Activated CD4-positive, alpha-beta T cell treated with anti-CD3 and anti-CD28 coated beads, Interleukin-2, amount 10 ng/mL, durations not matched to agents 7 days and 5 days (primary cell): ENCODE measurements at regions not wholly inside any gene's neighbourhood (a gene's known extent, or its start where the extent isn't known, plus 50 kb on each side); places are given as distances from the start of the nearest gene placed in this dataset.
"Not testable (repeated sequence)": the region's sequence is repeated elsewhere in the genome, so short reads cannot be mapped to it uniquely, and the experiment has no call there.

Source experiments
- CTCF ChIA-PET: fragments of 350-600 bp; sonication (Branson Sonifier 250); formaldehyde crosslinking; loops from one replicate; lab custom pipeline; 2021; ENCODE audit warnings: antibody characterized with exemption; lab: Charles Lee
- POLR2A ChIA-PET: fragments of 350-600 bp; sonication (Branson Sonifier 250); formaldehyde crosslinking; loops from one replicate; lab custom pipeline; 2021; ENCODE audit warnings: antibody characterized with exemption; lab: Charles Lee
- DNase-seq: peaks from one replicate; pipeline ENCODE4 v3.0.0-alpha.2; 2020
- H3K27ac Mint-ChIP-seq: one replicate; pipeline ENCODE4 v1.8.0; 2021; ENCODE audit warnings: mild to moderate bottlenecking, moderate library complexity, mixed read lengths
- H3K27me3 Mint-ChIP-seq: one replicate; pipeline ENCODE4 v1.8.0; 2021; ENCODE audit warnings: mixed read lengths
- H3K36me3 Mint-ChIP-seq: one replicate; pipeline ENCODE4 v1.8.0; 2021; ENCODE audit warnings: low read depth, mixed read lengths
- H3K4me1 Mint-ChIP-seq: one replicate; pipeline ENCODE4 v1.8.0; 2021; ENCODE audit warnings: mixed read lengths
- H3K4me3 Mint-ChIP-seq: one replicate; pipeline ENCODE4 v1.8.0; 2021; ENCODE audit warnings: mild to moderate bottlenecking, moderate library complexity, mixed read lengths
- H3K9me3 Mint-ChIP-seq: one replicate; pipeline ENCODE4 v1.8.0; 2021; ENCODE audit warnings: mixed read lengths

DNA sequence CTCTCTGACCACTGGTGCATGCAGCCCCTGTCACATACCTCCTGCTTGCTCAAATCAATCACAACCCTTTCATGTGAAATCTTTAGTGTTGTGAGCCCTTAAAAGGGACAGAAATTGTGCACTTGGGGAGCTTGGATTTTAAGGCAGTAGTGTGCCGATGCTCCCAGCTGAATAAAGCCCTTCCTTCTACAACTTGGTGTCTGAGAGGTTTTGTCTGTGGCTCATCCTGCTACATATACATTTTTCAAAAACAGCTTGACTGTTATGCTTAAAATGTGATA, 413.8 kb downstream of the DAD1 start:
- POLR2A ChIA-PET, H3K4me3 Mint-ChIP-seq, H3K36me3 Mint-ChIP-seq, H3K9me3 Mint-ChIP-seq, CTCF ChIA-PET, H3K27me3 Mint-ChIP-seq, DNase-seq, H3K27ac Mint-ChIP-seq: not testable (repeated sequence)
- peaks cover 25% of the 10 kb centered on the region for H3K4me1 Mint-ChIP-seq

DNA sequence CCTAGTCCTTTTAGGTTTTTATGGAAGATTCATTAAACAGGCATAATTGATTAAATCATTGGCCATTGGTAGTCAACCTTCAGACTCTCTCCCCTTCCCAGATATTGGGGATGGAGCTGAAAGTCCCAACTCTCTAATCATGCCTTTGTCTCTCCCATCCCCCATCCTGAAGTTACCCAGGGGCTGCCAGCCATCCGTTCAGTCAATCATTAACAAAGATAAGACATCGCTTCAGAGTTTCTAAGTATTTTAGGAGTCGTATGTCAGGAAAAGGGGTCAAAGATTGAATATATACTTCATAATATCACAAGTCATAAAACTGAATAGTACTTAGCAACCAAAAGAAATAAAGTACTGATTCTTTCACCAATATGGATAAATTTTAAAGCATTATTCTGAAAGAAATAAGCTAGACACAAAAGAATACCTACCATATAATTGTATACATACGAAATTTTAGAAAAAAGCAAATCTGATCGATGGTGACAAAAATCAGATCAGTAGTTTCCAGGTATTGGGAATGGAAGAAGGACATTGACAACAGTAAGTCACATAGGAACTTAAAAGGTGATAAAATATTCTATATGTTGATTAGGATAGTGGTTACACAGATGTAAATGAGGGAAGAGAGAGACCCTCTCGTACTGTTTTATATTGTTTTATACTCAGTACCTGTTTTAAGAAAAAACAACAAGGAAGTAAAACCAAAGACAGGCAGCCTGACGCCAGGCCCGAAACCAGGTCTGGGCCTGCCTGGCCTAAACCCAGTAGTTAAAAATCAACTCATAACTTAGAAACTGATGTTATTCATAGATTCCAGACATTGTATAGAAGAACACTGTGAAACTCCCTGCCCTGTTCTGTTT, 414.4 kb downstream of the DAD1 start:
- Mint-ChIP-seq H3K27me3 (no peaks in the 10 kb centered on the region), H3K9me3 (no peaks in the 10 kb centered on the region), H3K36me3 (no peaks in the 10 kb centered on the region), H3K4me3 (no peak overlapping the region), H3K27ac (no peak overlapping the region), H3K4me1 (peaks cover 21% of the 10 kb centered on the region)
- DNase-seq = no peak
- CTCF ChIA-PET = no interaction called here
- POLR2A ChIA-PET = no interaction called here

DNA sequence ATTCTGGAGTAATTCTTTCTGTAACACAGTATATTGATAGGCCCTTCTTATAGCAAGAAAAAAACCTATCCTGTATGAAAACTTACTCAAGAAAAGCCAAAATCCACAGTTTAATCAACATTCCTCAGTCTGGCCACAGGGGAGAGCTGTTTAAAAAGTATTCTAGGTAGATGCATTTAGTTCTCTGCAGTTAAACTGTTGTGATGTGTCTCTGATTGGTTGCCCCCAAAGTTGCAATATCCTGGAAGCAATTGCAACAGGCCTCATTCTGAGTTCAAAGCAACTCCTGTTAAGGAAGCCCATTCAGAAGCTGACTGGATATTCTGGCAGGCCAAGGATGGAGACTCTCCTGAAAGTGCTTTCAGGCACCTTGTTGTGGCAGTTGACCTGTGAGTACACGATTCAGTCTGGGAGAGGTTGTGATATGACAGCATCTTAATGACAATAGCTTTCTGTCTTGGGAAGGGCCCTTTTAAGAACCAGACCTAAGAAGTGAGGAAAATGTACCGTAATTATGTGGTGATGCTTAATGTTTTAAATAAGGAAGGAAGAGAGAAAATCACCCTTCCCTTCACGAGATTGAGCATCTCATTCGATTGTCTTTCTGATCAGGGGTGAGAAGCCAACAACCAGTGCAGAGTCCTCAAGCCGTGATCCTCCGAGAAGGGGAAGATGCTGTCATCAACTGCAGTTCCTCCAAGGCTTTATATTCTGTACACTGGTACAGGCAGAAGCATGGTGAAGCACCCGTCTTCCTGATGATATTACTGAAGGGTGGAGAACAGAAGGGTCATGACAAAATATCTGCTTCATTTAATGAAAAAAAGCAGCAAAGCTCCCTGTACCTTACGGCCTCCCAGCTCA, 420.7 kb downstream of the DAD1 start:
- DNase-seq = peak; percentile 5
- H3K27me3 Mint-ChIP-seq = no peaks in the 10 kb centered on the region
- H3K4me1 Mint-ChIP-seq = peaks cover 7% of the 10 kb centered on the region
- ChIA-PET POLR2A (interaction anchor here (1.0 kb wide), 1 partner anchor 9 kb away, joined by 3 read pairs; no protein-coding TSS in a partner anchor), CTCF (interaction anchor here (1.0 kb wide), 1 partner anchor 401 kb away, joined by 3 read pairs; no protein-coding TSS in a partner anchor)
- peak overlapping the region; percentile 71 for H3K27ac Mint-ChIP-seq
- H3K4me3 Mint-ChIP-seq = peak overlapping the region; percentile 68
- no peaks in the 10 kb centered on the region for H3K36me3 Mint-ChIP-seq
- no peaks in the 10 kb centered on the region for H3K9me3 Mint-ChIP-seq

DNA sequence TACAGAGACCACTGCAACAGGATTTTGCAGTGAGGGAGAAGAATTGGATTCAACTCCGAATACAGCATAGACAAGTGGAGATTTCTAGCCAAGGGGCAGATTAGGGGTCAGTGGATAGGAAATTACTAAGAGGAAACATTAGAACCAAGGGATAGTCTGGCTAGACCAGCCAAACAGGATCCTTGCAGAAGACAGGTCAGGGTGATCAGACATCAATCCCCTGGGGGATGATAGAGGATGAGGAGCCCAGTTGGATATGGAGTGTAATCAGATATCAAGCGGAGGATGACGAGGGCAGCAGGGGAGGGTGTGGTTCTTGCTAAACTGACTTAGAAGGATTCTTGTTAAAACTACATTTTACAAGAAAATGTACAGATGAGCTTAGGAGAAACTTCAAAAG, 424.4 kb downstream of the DAD1 start:
- ChIA-PET POLR2A (no interaction called here), CTCF (no interaction called here)
- H3K36me3 Mint-ChIP-seq = no peaks in the 10 kb centered on the region
- H3K9me3 Mint-ChIP-seq = no peaks in the 10 kb centered on the region
- no peak overlapping the region for H3K27ac Mint-ChIP-seq
- no peaks in the 10 kb centered on the region for H3K27me3 Mint-ChIP-seq
- DNase-seq = no peak
- no peak overlapping the region for H3K4me3 Mint-ChIP-seq
- H3K4me1 Mint-ChIP-seq = peaks cover 24% of the 10 kb centered on the region

DNA sequence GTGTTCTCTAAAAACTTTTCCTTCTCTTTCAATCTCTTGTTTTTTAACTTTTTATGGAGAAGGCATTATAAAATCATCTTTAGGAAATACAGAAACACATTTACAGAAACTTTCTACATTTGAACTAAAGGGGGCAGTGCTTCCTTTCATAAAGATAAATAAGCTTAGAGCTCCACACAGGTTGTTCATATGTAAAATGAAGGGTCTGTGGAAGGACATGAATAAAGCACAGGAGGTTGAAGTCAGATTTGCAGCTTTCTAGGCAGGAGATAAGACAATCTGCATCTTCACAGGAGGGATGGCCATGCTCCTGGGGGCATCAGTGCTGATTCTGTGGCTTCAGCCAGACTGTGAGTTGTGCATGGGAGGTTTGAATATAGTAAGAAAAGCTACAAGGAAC, 426.0 kb downstream of the DAD1 start:
- no peak for DNase-seq
- POLR2A ChIA-PET = interaction anchor here (0.6 kb wide), 1 partner anchor 356 kb away, joined by 3 read pairs; no protein-coding TSS in a partner anchor
- CTCF ChIA-PET = interaction anchor here (0.8 to 1.6 kb wide), 4 partner anchors 18 to 426 kb away, joined by 3 to 4 read pairs (median 3); partner anchors contain the start of gene DAD1
- H3K4me3 Mint-ChIP-seq = peak overlapping the region; percentile 76
- no peaks in the 10 kb centered on the region for H3K9me3 Mint-ChIP-seq
- peak overlapping the region; percentile 89 for H3K27ac Mint-ChIP-seq
- peaks cover 28% of the 10 kb centered on the region for H3K4me1 Mint-ChIP-seq
- H3K27me3 Mint-ChIP-seq = no peaks in the 10 kb centered on the region
- no peaks in the 10 kb centered on the region for H3K36me3 Mint-ChIP-seq

DNA sequence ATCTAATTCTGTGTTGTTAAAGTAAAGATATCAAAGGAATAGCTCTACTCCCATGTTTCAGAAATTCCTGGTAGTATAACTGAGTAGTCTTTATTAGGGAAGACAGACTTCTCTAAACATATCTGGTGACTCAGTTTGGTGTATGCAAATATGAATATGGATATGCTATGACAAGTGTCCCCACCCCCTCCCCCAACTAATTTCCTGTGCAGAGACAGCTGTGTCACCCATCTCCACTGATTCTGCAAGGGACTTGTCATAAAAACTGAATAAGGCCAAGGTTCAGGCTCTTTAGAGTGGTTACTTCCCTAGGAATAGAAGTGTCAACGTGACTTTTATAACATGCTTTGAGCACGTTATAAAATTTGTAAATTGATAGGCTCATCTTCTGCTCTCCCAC, 429.1 kb downstream of the DAD1 start:
- POLR2A ChIA-PET = no interaction called here
- H3K27ac Mint-ChIP-seq = peak overlapping the region; percentile 71
- no peaks in the 10 kb centered on the region for H3K36me3 Mint-ChIP-seq
- no peaks in the 10 kb centered on the region for H3K9me3 Mint-ChIP-seq
- CTCF ChIA-PET = interaction anchor here (0.8 to 0.9 kb wide), 2 partner anchors 15 to 410 kb away, joined by 3 to 4 read pairs; no protein-coding TSS in a partner anchor
- H3K4me1 Mint-ChIP-seq = peaks cover 28% of the 10 kb centered on the region
- no peak overlapping the region for H3K4me3 Mint-ChIP-seq
- no peaks in the 10 kb centered on the region for H3K27me3 Mint-ChIP-seq
- no peak for DNase-seq

DNA sequence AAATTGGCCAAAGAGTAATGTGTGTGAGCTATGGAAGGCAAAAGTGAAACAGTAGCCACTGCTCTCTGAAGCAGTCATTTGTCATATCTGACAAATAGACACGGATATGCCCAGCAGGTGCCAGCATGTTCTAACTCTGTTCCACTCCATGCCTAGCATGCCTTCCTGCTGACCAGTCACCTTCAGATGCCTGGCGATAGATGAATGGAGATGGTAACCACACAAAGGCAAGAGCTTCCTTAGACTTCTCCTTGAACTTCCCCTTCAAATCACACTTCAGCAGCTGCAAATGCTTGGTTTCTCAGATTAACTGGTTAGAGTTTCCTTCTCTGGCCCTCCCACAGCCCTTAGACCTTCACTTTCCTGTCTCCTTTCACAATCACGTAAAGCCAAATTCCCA, 429.9 kb downstream of the DAD1 start:
- no peak for DNase-seq
- no peaks in the 10 kb centered on the region for H3K36me3 Mint-ChIP-seq
- H3K27me3 Mint-ChIP-seq = no peaks in the 10 kb centered on the region
- peaks cover 28% of the 10 kb centered on the region for H3K4me1 Mint-ChIP-seq
- H3K4me3 Mint-ChIP-seq = no peak overlapping the region
- CTCF ChIA-PET = no interaction called here
- H3K9me3 Mint-ChIP-seq = no peaks in the 10 kb centered on the region
- no peak overlapping the region for H3K27ac Mint-ChIP-seq
- POLR2A ChIA-PET = no interaction called here

DNA sequence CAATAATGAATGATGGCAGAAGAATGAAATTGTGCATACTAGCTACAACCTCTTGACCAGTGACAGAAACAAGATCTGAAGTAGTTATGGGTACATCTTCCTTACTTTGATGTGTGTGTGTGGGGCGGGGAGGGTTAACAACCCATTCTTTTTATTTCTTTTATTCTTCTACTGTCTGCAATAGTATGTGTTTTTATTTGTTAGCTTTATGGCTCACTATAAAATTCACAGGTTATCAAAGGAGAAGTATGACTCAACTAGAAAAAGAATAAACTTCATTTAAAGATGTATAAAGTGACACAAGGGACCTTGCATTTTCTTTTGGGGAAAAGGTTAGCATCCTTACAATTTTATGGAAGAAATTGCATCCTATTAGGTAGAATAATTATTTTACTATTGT, 430.5 kb downstream of the DAD1 start:
- H3K4me1 Mint-ChIP-seq = peaks cover 24% of the 10 kb centered on the region
- no peaks in the 10 kb centered on the region for H3K9me3 Mint-ChIP-seq
- ChIA-PET POLR2A (no interaction called here), CTCF (no interaction called here)
- DNase-seq = no peak
- no peak overlapping the region for H3K27ac Mint-ChIP-seq
- H3K36me3 Mint-ChIP-seq = no peaks in the 10 kb centered on the region
- H3K4me3 Mint-ChIP-seq = no peak overlapping the region
- no peaks in the 10 kb centered on the region for H3K27me3 Mint-ChIP-seq

DNA sequence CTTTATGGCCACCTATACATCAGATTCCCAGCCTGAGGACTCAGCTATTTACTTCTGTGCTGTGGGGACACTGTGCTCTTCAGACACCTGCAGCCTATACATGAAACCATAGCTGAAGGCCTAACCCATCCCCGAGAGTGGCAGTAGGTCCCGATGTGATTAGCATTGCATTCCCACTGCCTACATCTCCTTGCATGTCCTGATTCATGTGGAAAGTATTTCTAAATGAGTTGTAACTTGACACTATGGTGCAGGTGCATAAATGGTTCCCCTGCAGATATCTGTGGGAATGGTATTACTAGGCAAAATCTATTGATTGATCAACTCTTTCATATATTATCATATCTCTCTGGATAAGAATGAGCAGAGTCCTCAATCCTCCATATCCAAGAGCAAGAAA, 433.5 kb downstream of the DAD1 start:
- Mint-ChIP-seq H3K36me3 (no peaks in the 10 kb centered on the region), H3K27ac (no peak overlapping the region), H3K4me3 (no peak overlapping the region), H3K27me3 (no peaks in the 10 kb centered on the region), H3K4me1 (peaks cover 15% of the 10 kb centered on the region), H3K9me3 (no peaks in the 10 kb centered on the region)
- CTCF ChIA-PET = no interaction called here
- no peak for DNase-seq
- POLR2A ChIA-PET = no interaction called here

DNA sequence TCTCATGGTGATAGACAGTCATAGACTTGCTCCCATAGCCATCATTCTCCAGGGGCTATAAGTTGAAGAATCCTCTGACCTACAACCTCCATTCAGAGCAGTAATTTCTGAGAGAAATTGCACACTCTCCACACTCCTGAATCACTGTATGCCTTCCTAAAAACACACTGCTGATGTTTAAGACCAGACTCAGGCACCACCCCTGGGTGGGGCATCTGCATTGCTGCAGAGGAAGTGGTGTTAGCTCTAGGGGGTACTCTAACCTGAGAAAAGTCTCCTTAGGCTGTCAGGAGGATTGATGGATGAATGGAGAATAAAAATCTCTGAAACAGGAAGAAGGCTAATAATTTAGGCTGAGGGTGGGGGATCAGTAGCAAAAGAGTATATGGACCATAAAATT, 436.1 kb downstream of the DAD1 start:
- POLR2A ChIA-PET = no interaction called here

DNA sequence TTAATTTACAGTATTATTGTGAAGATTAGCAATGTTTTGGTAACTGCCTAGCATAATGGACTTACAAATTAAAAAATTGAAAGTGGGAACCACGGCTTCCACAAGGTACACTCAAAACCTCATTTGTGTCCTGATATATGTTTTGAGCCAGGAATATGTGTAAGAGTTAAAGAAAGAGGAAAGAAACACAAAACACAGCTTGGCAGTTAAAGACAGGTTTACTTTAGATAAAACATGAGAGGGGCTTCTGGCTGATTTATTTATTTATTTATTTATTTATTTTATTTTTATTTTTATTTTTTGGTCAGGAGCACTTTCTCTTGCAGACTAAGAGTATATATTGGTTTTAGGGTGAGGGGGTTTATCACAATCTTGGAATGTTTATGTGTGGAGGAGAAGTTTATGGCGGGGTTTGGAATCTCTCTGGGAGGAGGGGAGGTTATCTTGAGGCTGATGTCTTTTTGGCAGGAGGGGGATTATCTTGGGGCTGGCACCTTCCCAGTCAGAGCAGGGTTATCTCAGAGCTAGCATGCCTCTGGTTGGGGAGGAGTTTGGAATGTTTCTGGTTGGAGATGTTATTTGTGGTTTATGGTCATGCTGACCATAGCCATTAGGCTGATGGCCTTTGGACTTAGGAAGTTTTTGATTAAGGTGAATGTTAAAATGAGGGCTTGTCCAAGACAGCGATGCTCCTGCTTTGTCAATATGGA, 436.7 kb downstream of the DAD1 start:
- Mint-ChIP-seq H3K36me3 (no peaks in the 10 kb centered on the region), H3K4me3 (no peak overlapping the region), H3K27ac (no peak overlapping the region), H3K4me1 (peaks cover 11% of the 10 kb centered on the region), H3K9me3 (no peaks in the 10 kb centered on the region), H3K27me3 (peaks cover 2% of the 10 kb centered on the region)
- CTCF ChIA-PET = no interaction called here
- POLR2A ChIA-PET = no interaction called here
- no peak for DNase-seq

More for the DNA sequence above, 436.1 kb downstream of the DAD1 start:
- H3K4me1 Mint-ChIP-seq = peaks cover 8% of the 10 kb centered on the region
- no peaks in the 10 kb centered on the region for H3K9me3 Mint-ChIP-seq
- no peaks in the 10 kb centered on the region for H3K36me3 Mint-ChIP-seq
- H3K27ac Mint-ChIP-seq = no peak overlapping the region
- no peak overlapping the region for H3K4me3 Mint-ChIP-seq
- CTCF ChIA-PET = no interaction called here
- H3K27me3 Mint-ChIP-seq = no peaks in the 10 kb centered on the region
- no peak for DNase-seq

DNA sequence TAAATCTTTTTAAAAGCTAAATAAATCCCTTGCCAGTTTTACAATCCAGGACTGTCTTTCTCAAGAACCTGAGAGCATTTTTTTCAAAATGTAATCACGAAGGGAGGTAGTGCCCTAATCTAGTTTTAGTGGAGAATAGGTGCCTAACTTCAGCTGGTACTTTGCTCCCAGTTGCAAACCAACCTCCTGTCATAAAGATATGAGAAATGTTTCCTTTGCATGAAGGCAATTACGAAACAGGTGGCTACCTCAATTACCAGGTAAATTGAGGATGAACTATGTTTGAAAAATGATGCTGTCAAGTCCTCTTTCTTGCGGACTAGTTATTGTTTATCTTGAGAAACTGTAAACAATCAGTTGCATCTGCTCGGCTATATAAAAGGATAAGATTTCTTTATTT, 437.9 kb downstream of the DAD1 start:
- H3K27ac Mint-ChIP-seq = no peak overlapping the region
- no peak for DNase-seq
- peaks cover 11% of the 10 kb centered on the region for H3K4me1 Mint-ChIP-seq
- H3K9me3 Mint-ChIP-seq = no peaks in the 10 kb centered on the region
- no peaks in the 10 kb centered on the region for H3K36me3 Mint-ChIP-seq
- ChIA-PET CTCF (no interaction called here), POLR2A (no interaction called here)
- H3K27me3 Mint-ChIP-seq = peaks cover 2% of the 10 kb centered on the region
- H3K4me3 Mint-ChIP-seq = no peak overlapping the region

DNA sequence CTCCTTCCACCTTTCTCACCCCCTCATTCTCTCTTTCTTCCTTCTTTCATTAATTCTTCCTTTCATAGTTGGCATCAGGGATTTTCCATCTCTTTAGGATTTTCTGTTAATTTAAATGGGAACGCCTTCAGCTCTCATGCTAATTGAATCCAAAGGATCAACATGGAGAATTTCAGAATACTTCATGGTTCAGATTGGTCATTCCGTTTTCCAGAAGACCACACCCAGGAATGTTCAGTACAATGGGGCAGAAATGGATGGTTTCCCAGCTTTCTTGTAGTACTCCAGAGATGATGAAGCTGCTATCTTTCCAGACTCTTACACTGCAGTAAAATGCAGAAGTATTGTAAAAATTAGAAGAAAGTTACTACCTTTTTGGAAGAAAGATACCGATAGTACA, 440.0 kb downstream of the DAD1 start:
- peaks cover 11% of the 10 kb centered on the region for H3K4me1 Mint-ChIP-seq
- ChIA-PET CTCF (no interaction called here), POLR2A (no interaction called here)
- H3K4me3 Mint-ChIP-seq = no peak overlapping the region
- no peaks in the 10 kb centered on the region for H3K36me3 Mint-ChIP-seq
- DNase-seq = no peak
- peaks cover 2% of the 10 kb centered on the region for H3K27me3 Mint-ChIP-seq
- H3K9me3 Mint-ChIP-seq = no peaks in the 10 kb centered on the region
- H3K27ac Mint-ChIP-seq = no peak overlapping the region
